DND-41 (cell line): ENCODE measurements at regions not wholly inside any gene's neighbourhood (a gene's known extent, or its start where the extent isn't known, plus 50 kb on each side); places are given as distances from the start of the nearest gene placed in this dataset.

Source experiments
- ATAC-seq: fragments of 200-7000 bp; cut with Tn5 transposase; 3 replicates; pipeline ENCODE4 v1.9.1; 2021; ENCODE audit warnings: low read depth; ENCODE audit not compliant: insufficient read depth
- DNase-seq: peaks from one replicate; pipeline ENCODE4 v3.0.0-alpha.2; 2020
- H2AFZ ChIP-seq: 2 replicates; pipeline ENCODE4 v1.6.0; 2012; ENCODE audit warnings: low read depth, low read length
- H3K27ac ChIP-seq: 2 replicates; pipeline ENCODE4 v1.5.1; 2012; ENCODE audit warnings: low read length, inconsistent platforms
- H3K27me3 ChIP-seq: fragments of 200-600 bp; sonication (generic); 2 replicates; pipeline ENCODE4 v1.6.0; 2012; ENCODE audit warnings: low read length, mild to moderate bottlenecking, inconsistent platforms; ENCODE audit not compliant: insufficient read depth, poor library complexity
- H3K36me3 ChIP-seq: 2 replicates; pipeline ENCODE4 v1.5.1; 2012; ENCODE audit warnings: low read length, inconsistent platforms; ENCODE audit not compliant: insufficient read depth
- H3K4me1 ChIP-seq: 2 replicates; pipeline ENCODE4 v1.5.1; 2012; ENCODE audit warnings: mild to moderate bottlenecking, low read length; ENCODE audit not compliant: insufficient read depth
- H3K4me2 ChIP-seq: 2 replicates; pipeline ENCODE4 v1.6.0; 2012; ENCODE audit warnings: mild to moderate bottlenecking, moderate library complexity, low read length, inconsistent platforms; ENCODE audit not compliant: insufficient read depth
- H3K4me3 ChIP-seq, 2 experiments: fragments of 200-600 bp in 1 of 2; shearing (Covaris generic) in 1 of 2; 2 replicates each; pipeline ENCODE4 v1.5.1; 2012 to 2016; ENCODE audit warnings: inconsistent platforms in 2 of 2, low read length in 2 of 2, mild to moderate bottlenecking in 2 of 2, low read depth in 1 of 2, moderate library complexity in 1 of 2
- H3K79me2 ChIP-seq: 2 replicates; pipeline ENCODE4 v1.6.0; 2012; ENCODE audit warnings: low read length, inconsistent platforms; ENCODE audit not compliant: insufficient read depth
- H3K9ac ChIP-seq: 2 replicates; pipeline ENCODE4 v1.6.0; 2012; ENCODE audit warnings: low read depth, mild to moderate bottlenecking, inconsistent platforms, low read length, moderate library complexity
- H3K9me3 ChIP-seq: 2 replicates; pipeline ENCODE4 v1.5.1; 2012; ENCODE audit warnings: low read length, moderate library complexity, mild to moderate bottlenecking, inconsistent platforms; ENCODE audit not compliant: insufficient read depth, severe bottlenecking
- H4K20me1 ChIP-seq: 2 replicates; pipeline ENCODE4 v1.6.0; 2012; ENCODE audit warnings: low read length; ENCODE audit not compliant: insufficient read depth
- EZH2 ChIP-seq: IDR thresholded peaks from 3 replicates; pipeline ENCODE4 v1.6.1; 2012; ENCODE audit warnings: borderline replicate concordance, low read depth, mild to moderate bottlenecking, moderate library complexity, low read length, inconsistent platforms; ENCODE audit not compliant: severe bottlenecking
- TF ChIP-seq, protein P1 (sequence below): IDR thresholded peaks from 2 replicates; pipeline ENCODE4 v1.5.1; 2012; ENCODE audit warnings: borderline replicate concordance, low read length, moderate library complexity, mild to moderate bottlenecking; ENCODE audit not compliant: poor library complexity, severe bottlenecking; ENCODE audit errors: extremely low read depth

DNA sequence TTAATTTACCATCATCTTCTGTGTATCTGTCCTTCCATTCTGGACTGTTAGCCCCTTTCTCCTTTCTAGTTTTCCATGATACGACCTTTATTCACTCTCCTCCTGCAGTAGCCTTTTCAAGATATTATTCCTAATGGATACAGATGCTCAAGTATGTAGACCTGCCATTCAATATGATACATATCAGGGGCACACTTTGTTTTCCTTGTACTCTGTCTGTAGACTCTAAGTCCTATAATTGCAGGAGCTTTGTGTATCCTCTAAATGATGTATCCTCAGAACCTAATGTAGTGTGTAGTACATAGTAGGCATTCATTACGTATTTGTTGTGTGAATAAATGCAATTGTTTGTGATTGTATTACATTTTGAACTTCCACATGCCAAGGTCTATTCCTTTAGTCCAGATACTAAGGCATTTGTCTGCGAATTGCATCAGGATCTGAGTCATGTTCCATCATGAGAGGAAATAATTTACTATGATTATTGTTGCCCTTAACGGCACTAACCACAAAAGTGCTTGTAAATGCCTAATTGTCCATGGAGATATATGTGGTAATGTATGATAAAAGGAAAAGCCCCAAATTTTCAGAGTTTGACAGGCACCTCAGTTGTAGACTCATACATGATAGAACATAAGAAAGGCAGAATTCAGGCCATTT lies 57.1 kb upstream of the IZUMO3 start:
- TF ChIP-seq EZH2, result no peak
- TF ChIP-seq, protein P1, sequence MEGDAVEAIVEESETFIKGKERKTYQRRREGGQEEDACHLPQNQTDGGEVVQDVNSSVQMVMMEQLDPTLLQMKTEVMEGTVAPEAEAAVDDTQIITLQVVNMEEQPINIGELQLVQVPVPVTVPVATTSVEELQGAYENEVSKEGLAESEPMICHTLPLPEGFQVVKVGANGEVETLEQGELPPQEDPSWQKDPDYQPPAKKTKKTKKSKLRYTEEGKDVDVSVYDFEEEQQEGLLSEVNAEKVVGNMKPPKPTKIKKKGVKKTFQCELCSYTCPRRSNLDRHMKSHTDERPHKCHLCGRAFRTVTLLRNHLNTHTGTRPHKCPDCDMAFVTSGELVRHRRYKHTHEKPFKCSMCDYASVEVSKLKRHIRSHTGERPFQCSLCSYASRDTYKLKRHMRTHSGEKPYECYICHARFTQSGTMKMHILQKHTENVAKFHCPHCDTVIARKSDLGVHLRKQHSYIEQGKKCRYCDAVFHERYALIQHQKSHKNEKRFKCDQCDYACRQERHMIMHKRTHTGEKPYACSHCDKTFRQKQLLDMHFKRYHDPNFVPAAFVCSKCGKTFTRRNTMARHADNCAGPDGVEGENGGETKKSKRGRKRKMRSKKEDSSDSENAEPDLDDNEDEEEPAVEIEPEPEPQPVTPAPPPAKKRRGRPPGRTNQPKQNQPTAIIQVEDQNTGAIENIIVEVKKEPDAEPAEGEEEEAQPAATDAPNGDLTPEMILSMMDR, result no peak
- Histone ChIP-seq H2AFZ (no peak overlapping the region), H4K20me1 (no peaks in the 10 kb centered on the region), H3K9ac (no peak overlapping the region), H3K36me3 (no peaks in the 10 kb centered on the region), H3K4me3 (no peak overlapping the region), H3K9me3 (no peaks in the 10 kb centered on the region), H3K4me2 (no peak overlapping the region), H3K4me1 (no peaks in the 10 kb centered on the region), H3K27me3 (no peaks in the 10 kb centered on the region), H3K79me2 (no peaks in the 10 kb centered on the region), H3K27ac (no peak overlapping the region)
- no peak for DNase-seq
- no peak for ATAC-seq
